ENCODE measurements at regions not wholly inside any gene's neighbourhood (a gene's known extent, or its start where the extent isn't known, plus 50 kb on each side); places are given as distances from the start of the nearest gene placed in this dataset.
"Not testable (repeated sequence)": the region's sequence is repeated elsewhere in the genome, so short reads cannot be mapped to it uniquely, and the experiment has no call there.

- not testable (repeated sequence) for DNase-seq
Measured at GRCh38 chr22:22056809-22057594, 74.4 kb upstream of the TOP3B start.

DNA sequence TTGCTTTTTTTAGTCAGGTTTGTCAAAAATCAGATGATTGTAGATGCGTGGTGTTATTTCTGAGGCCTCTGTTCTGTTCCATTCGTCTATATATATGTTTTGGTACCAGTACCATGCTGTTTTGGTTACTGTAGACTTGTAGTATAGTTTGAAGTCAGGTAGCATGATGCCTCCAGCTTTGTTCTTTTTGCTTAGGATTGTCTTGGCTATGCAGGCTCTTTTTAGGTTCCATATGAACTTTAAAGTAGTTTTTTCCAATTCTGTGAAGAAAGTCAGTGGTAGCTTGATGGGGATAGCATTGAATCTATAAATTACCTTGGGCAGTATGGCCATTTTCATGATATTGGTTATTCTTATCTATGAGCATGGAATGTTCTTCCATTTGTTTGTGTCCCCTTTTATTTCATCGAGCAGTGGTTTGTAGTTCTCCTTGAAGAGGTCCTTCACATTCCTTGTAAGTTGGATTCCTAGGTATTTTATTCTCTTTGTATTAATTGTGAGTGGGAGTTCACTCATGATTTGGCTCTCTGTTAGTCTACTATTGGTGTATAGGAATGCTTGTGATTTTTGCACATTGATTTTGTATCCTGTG is 70.1 kb upstream of the TOP3B start:
- not testable (repeated sequence) for DNase-seq

GRCh38 chr22:22051032-22051431 is 68.4 kb upstream of the TOP3B start:
- DNase-seq = not testable (repeated sequence)

- DNase-seq = no peak
Measured at GRCh38 chr22:22050141-22050775, 67.7 kb upstream of the TOP3B start.

GRCh38 chr22:22049684-22050083 is 67.1 kb upstream of the TOP3B start:
- DNase-seq = no peak

GRCh38 chr22:22048981-22049531 is 66.5 kb upstream of the TOP3B start:
- no peak for DNase-seq

DNA sequence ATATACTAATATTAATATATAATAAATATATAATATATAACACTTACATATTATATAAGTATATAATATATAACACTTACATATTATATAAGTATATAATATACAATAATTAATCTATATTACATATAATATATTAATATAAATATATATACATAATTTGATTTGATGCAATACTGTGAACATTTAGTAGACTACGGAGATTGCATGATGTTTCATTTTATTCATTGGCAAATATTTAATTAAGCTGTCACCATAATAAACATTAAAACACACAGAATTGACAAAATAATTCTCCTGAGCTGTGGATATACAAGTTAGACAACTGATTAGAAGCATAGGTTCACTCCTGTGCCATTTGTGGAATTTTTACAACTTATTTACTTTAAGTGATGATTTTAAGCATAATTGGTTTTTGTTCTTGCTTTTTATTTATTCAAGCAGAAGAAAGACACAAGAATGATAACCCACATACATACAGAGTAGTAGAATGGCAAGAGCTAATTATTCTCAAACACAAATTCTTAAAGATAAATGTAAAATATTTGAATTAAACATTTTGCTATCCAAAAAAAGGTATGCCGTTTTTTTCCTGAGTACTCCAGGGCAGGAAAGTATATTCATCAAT is 65.8 kb upstream of the TOP3B start:
- DNase-seq = no peak

DNA sequence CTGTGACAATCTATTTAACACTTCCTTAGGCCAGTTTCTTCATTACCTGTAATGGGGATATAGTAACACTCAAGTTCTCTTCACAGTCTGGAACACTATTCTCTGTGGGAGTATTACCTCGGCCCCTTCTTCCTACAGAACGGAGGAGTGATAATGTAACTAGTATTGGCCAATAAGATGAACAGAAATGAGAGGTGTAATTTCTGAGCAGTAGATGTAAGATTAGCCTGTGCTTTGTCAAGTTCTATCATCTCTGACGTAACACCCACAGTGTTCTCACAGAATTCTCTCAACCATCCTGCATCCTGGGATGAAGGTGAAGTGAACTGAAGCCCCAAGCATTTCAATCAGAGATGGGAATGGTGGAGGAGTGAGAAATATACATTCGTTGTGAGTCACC is 65.2 kb upstream of the TOP3B start:
- no peak for DNase-seq

- no peak for DNase-seq
Measured at GRCh38 chr22:22047266-22047665, 64.7 kb upstream of the TOP3B start.

DNA sequence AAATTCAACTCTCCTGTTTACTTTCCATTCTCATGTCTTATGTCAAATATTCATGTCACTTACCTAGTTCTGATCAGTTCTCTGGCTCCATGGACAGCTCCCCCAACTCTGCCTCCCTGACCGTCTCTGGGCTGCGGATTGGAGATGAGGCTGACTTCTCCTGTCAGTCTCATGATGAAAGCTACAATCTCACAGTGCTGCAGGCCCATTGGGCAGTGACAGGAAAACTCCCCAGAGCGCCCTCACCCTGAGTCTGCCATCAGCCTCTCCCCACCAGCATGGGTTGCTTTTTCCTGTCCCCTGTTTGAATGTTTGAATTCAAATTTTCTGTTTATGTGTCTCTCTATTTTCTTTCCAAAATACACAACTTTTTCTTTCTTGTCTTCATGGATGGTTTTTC is 63.8 kb upstream of the TOP3B start:
- DNase-seq = no peak

GRCh38 chr22:22045571-22046335 is 63.2 kb upstream of the TOP3B start:
- DNase-seq = no peak

GRCh38 chr22:22044153-22044552 is 61.6 kb upstream of the TOP3B start:
- DNase-seq = no peak

GRCh38 chr22:22043296-22044078 is 60.9 kb upstream of the TOP3B start:
- DNase-seq = no peak

GRCh38 chr22:22042599-22043295 is 60.2 kb upstream of the TOP3B start:
- DNase-seq = no peak

GRCh38 chr22:22042009-22042408 is 59.4 kb upstream of the TOP3B start:
- DNase-seq = no peak

- DNase-seq = no peak
Measured at GRCh38 chr22:22040908-22041307, 58.3 kb upstream of the TOP3B start.

- no peak for DNase-seq
Measured at GRCh38 chr22:22040472-22040871, 57.9 kb upstream of the TOP3B start.

DNA sequence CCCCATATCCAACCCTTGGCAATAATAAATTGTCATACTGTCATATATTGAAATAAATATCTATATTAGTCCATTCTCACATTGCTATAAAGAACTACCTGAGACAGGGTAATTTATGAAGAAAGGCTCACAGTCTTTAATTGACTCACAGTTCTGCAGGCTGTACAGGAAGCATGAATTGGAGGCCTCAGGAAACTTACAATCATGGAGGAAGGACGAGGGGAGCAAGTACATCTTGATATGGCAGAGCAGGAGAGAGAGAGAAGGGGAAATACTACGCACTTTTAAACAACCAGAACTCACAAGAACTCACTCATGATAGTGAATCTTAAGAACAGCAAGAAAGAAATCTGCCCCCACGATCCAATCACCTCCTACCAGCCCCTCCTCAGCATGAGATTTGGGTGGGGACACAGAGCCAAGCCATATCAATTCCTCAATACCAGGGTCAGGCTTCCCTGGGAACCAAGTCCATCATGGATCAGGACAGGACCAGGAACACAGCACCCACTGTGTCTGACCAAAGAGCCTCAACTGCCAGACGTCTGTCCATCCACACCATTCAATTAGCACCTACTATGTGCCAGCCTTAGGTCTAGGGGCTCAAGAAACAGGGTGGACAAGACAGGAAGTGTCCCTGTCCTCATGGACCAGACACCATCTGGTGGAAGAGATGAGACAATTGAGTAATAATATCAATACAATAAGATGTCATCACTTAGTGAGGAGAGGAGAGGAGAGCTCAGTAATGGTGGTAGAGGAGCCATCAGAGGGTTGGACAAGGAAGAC is 56.9 kb upstream of the TOP3B start:
- no peak for DNase-seq

DNA sequence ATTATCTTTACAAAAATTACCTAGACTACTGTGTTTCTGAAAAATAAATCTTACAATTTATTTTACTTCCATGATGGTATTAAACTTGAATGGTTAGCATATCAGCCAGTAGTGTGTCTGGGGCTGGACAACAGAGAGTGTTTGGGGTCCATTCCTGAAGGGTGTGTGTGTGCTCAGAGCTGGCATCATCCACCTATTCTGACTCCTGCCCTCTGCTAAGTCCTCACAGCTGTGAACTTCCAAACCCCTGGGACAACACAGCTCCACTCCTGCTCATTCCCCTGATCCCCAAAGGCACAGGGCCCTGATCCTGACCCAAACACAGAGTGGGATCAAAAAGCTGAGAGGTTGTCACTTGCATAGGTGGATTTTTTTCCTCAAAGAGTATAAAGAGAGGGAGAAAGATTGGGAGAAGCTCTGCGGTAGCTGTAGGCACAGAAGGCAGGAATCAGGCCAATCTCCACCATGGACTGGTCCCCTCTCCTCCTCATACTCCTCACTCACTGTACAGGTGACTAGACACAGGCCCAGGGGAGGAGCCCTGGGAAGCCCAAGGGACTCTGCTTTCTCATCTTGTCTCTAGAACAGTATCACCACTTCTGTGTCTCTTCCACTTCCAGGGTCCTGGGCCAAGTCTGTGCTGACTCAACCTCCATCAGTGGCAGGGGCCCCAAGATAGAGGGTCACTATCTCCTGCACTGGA is 55.7 kb upstream of the TOP3B start:
- no peak for DNase-seq
